CD14-positive monocyte (primary cell): ENCODE measurements at regions not wholly inside any gene's neighbourhood (a gene's known extent, or its start where the extent isn't known, plus 50 kb on each side); places are given as distances from the start of the nearest gene placed in this dataset.

Experiments
- DNase-seq, 3 donors: peaks; one replicate each; pipeline ENCODE4 v3.0.0-alpha.2; 2011 to 2022
- H2AFZ ChIP-seq: 2 replicates; pipeline ENCODE4 v1.6.0; 2012; ENCODE audit warnings: mild to moderate bottlenecking, low read depth, low read length, inconsistent platforms; ENCODE audit not compliant: insufficient read depth, poor library complexity, severe bottlenecking
- H3K27ac ChIP-seq, 2 donors: 1 replicate in 1 of 2; 2 replicates in 1 of 2; pipeline ENCODE4 v1.5.1; 2012 to 2013; ENCODE audit warnings: low read length in 2 of 2, control low read depth in 1 of 2, inconsistent platforms in 1 of 2, low read depth in 1 of 2, mild to moderate bottlenecking in 1 of 2
- H3K27me3 ChIP-seq, 2 donors: one replicate each; pipeline versions ENCODE4 v1.6.0 to v1.6.1; 2011 to 2013; ENCODE audit warnings: low read length in 2 of 2; ENCODE audit not compliant: control insufficient read depth in 2 of 2, insufficient read depth in 2 of 2
- H3K36me3 ChIP-seq, 2 donors: replicated peaks in 1 of 2; 1 replicate in 1 of 2; 2 replicates in 1 of 2; pipeline versions ENCODE4 v1.5.1 to v1.6.1; 2012 to 2013; ENCODE audit warnings: low read length in 2 of 2, control low read depth in 1 of 2, inconsistent platforms in 1 of 2, mild to moderate bottlenecking in 1 of 2; ENCODE audit not compliant: insufficient read depth in 2 of 2, control insufficient read depth in 1 of 2
- H3K4me1 ChIP-seq, 2 donors: 1 replicate in 1 of 2; 2 replicates in 1 of 2; pipeline versions ENCODE4 v1.5.1 to v1.6.1; 2012 to 2013; ENCODE audit warnings: low read length in 2 of 2, control low read depth in 1 of 2, inconsistent platforms in 1 of 2, mild to moderate bottlenecking in 1 of 2, moderate library complexity in 1 of 2; ENCODE audit not compliant: insufficient read depth in 2 of 2, control insufficient read depth in 1 of 2
- H3K4me2 ChIP-seq: replicated peaks from 2 replicates; pipeline ENCODE3; 2012; ENCODE audit warnings: low read length, moderate library complexity, mild to moderate bottlenecking; ENCODE audit not compliant: poor library complexity, severe bottlenecking; ENCODE audit errors: extremely low read depth
- H3K4me3 ChIP-seq, 3 experiments: fragments of 200-600 bp in 1 of 3; sonication (generic) in 1 of 3; replicated peaks in 1 of 3; 1 replicate in 2 of 3; 2 replicates in 1 of 3; pipeline ENCODE4 v1.5.1; 2011 to 2013; ENCODE audit warnings: low read length in 3 of 3, mild to moderate bottlenecking in 3 of 3, control low read depth in 2 of 3, low read depth in 2 of 3, inconsistent platforms in 1 of 3, moderate library complexity in 1 of 3
- H3K79me2 ChIP-seq: 2 replicates; pipeline ENCODE4 v1.6.0; 2012; ENCODE audit warnings: mild to moderate bottlenecking, control low read depth, inconsistent platforms, low read length, moderate library complexity; ENCODE audit not compliant: insufficient read depth
- H3K9ac ChIP-seq: 2 replicates; pipeline ENCODE4 v1.6.0; 2017; ENCODE audit warnings: low read length, mild to moderate bottlenecking; ENCODE audit not compliant: insufficient read depth, poor library complexity, severe bottlenecking
- H3K9me3 ChIP-seq, 2 donors: replicated peaks in 1 of 2; 1 replicate in 1 of 2; 2 replicates in 1 of 2; pipeline versions ENCODE4 v1.5.1 to v1.6.1; 2012 to 2013; ENCODE audit warnings: low read length in 2 of 2, control low read depth in 1 of 2; ENCODE audit not compliant: control insufficient read depth in 1 of 2, insufficient read depth in 1 of 2
- H4K20me1 ChIP-seq: 2 replicates; pipeline ENCODE4 v1.6.0; 2012; ENCODE audit warnings: mild to moderate bottlenecking, low read length, control low read depth, moderate library complexity; ENCODE audit not compliant: insufficient read depth
- H3K27ac Mint-ChIP-seq, 7 donors: one replicate each; pipeline ENCODE4 v1.8.0; 2020; ENCODE audit warnings: mild to moderate bottlenecking in 7 of 7, mixed read lengths in 7 of 7, moderate library complexity in 6 of 7, inconsistent platforms in 2 of 7
- H3K27me3 Mint-ChIP-seq, 3 donors: one replicate each; pipeline ENCODE4 v1.8.0; 2021 to 2022; ENCODE audit warnings: low read depth in 3 of 3, mild to moderate bottlenecking in 3 of 3, mixed read lengths in 3 of 3, moderate library complexity in 3 of 3, inconsistent platforms in 1 of 3
- H3K36me3 Mint-ChIP-seq, 2 donors: one replicate each; pipeline ENCODE4 v1.8.0; 2020; ENCODE audit warnings: mixed read lengths in 2 of 2, inconsistent platforms in 1 of 2, mild to moderate bottlenecking in 1 of 2
- H3K4me1 Mint-ChIP-seq: one replicate; pipeline ENCODE4 v1.8.0; 2020; ENCODE audit warnings: mild to moderate bottlenecking, mixed read lengths
- H3K4me3 Mint-ChIP-seq, 2 donors: one replicate each; pipeline ENCODE4 v1.8.0; 2020; ENCODE audit warnings: mild to moderate bottlenecking in 2 of 2, mixed read lengths in 2 of 2, moderate library complexity in 1 of 2
- H3K9me3 Mint-ChIP-seq, 7 donors: one replicate each; pipeline ENCODE4 v1.8.0; 2020 to 2022; ENCODE audit warnings: mixed read lengths in 7 of 7, mild to moderate bottlenecking in 6 of 7, moderate library complexity in 6 of 7, inconsistent platforms in 2 of 7
- WGBS: methylation state at CpG from one replicate; pipeline ENCODE4 v1.1.5; 2013; ENCODE audit warnings: missing lambda C conversion rate; ENCODE audit not compliant: insufficient coverage; 5-methylcytosine and 5-hydroxymethylcytosine counted together
- intact Hi-C, 2 donors: fragments of 100-400 bp; cut with micrococcal nuclease; formaldehyde crosslinking; loops; one replicate each; pipeline versions ENCODE4 v1.15.0 to v1.15.1; 2023
- TF ChIP-seq, protein P1 (sequence below): fragments of 200-600 bp; IDR thresholded peaks from one replicate; pipeline ENCODE4 v1.8.0; 2022; ENCODE audit warnings: antibody characterized with exemption, mild to moderate bottlenecking

DNA sequence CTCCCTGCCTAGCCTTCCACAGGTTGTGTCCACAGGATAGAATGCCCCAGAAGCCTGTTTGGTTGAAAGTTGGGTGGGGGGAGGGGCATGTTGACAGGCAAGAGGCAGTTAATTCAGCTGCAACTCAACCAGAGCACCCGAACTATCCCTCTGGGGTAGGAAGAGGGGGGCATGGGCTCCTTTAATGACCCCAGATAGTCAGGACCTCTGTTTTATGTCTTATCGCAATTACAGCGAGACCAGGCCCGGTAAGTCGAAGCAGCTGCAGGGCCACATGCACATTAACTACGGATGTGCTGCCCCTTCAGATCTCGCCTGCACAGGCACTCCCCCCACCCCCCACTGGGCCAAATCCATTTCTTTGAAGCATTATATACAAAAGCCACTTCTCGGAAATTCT lies 363.8 kb upstream of the HNRNPA3 start:
- H3K9ac ChIP-seq, result no peak overlapping the region
- Mint-ChIP-seq H3K9me3 (no peaks in the 10 kb centered on the region), H3K4me3 (no peak overlapping the region), H3K4me1 (no peaks in the 10 kb centered on the region), H3K27me3 (peaks cover 0 to 3% (median 2%) of the 10 kb centered on the region in 3 donors), H3K36me3 (no peaks in the 10 kb centered on the region), H3K27ac (no peak overlapping the region)
- H4K20me1 ChIP-seq, result no peaks in the 10 kb centered on the region
- no peak for DNase-seq
- H2AFZ ChIP-seq, result no peak overlapping the region
- no peaks in the 10 kb centered on the region for H3K9me3 ChIP-seq
- no peak overlapping the region for H3K27ac ChIP-seq
- intact Hi-C loops, result no loop called here
- no peaks in the 10 kb centered on the region for H3K36me3 ChIP-seq
- 100% methylated on average over 6 of the region's 8 CpGs for WGBS
- TF ChIP-seq, protein P1, sequence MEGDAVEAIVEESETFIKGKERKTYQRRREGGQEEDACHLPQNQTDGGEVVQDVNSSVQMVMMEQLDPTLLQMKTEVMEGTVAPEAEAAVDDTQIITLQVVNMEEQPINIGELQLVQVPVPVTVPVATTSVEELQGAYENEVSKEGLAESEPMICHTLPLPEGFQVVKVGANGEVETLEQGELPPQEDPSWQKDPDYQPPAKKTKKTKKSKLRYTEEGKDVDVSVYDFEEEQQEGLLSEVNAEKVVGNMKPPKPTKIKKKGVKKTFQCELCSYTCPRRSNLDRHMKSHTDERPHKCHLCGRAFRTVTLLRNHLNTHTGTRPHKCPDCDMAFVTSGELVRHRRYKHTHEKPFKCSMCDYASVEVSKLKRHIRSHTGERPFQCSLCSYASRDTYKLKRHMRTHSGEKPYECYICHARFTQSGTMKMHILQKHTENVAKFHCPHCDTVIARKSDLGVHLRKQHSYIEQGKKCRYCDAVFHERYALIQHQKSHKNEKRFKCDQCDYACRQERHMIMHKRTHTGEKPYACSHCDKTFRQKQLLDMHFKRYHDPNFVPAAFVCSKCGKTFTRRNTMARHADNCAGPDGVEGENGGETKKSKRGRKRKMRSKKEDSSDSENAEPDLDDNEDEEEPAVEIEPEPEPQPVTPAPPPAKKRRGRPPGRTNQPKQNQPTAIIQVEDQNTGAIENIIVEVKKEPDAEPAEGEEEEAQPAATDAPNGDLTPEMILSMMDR, result no peak
- H3K27me3 ChIP-seq, result no peaks in the 10 kb centered on the region
- H3K4me2 ChIP-seq, result no peak overlapping the region
- H3K4me3 ChIP-seq, result no peak overlapping the region
- no peaks in the 10 kb centered on the region for H3K79me2 ChIP-seq
- no peaks in the 10 kb centered on the region for H3K4me1 ChIP-seq

DNA sequence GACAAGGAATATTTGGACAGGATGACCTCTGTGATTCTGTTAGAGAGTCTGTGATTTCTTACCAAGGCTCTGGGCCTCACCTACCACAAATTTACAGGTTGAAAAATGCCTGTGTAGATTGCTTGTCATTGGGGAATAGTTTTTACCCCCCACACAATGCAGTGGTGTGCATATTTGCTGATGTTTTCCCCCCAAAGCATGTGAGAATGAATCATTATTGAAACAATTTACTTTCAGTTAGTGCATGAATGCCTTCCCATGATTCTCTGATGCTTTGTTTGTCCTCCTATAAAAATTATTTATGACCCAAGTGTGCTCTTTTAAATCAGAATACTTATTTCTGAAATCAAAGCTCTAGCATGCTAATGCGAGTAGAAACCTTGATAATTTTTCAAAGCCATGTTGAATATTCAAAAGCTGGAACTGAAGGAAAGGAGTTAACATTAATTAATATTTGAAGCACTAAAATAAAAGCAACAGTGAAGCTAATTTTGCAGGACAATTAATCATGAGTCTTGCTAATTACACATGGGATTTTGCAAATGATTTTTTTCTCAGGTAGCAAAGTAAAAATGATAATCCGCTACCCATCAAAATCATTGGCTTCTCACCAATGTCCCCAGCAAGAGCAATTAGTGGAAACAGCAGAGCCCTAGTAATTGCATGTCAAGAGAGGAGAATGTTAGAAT lies 361.2 kb upstream of the HNRNPA3 start:
- Histone ChIP-seq H3K9ac (no peak overlapping the region), H3K4me1 (no peaks in the 10 kb centered on the region), H3K4me3 (no peak overlapping the region), H3K9me3 (no peaks in the 10 kb centered on the region), H3K4me2 (no peak overlapping the region), H3K36me3 (no peaks in the 10 kb centered on the region), H3K27ac (no peak overlapping the region), H3K79me2 (no peaks in the 10 kb centered on the region), H3K27me3 (no peaks in the 10 kb centered on the region), H2AFZ (no peak overlapping the region), H4K20me1 (no peaks in the 10 kb centered on the region)
- intact Hi-C loops, result no loop called here
- H3K4me3 Mint-ChIP-seq, result no peak overlapping the region
- TF ChIP-seq, protein P1, result no peak
- H3K9me3 Mint-ChIP-seq, result no peaks in the 10 kb centered on the region
- H3K27me3 Mint-ChIP-seq, result peaks cover 0 to 3% (median 0%) of the 10 kb centered on the region in 3 donors
- no peaks in the 10 kb centered on the region for H3K4me1 Mint-ChIP-seq
- H3K36me3 Mint-ChIP-seq, result no peaks in the 10 kb centered on the region
- no peak for DNase-seq
- no peak overlapping the region for H3K27ac Mint-ChIP-seq
- no CpG with 5 or more reads among the region's 2 CpGs for WGBS
